NCI-H345 treated with DMSO at 0.1 percent for 48 hours (cell line): ENCODE measurements at regions not wholly inside any gene's neighbourhood (a gene's known extent, or its start where the extent isn't known, plus 50 kb on each side); places are given as distances from the start of the nearest gene placed in this dataset.

Experiments used
- DNase-seq: peaks from one replicate; lab custom pipeline; 2025; ENCODE audit not compliant: unreplicated experiment; lab: John Stamatoyannopoulos, UW

DNA sequence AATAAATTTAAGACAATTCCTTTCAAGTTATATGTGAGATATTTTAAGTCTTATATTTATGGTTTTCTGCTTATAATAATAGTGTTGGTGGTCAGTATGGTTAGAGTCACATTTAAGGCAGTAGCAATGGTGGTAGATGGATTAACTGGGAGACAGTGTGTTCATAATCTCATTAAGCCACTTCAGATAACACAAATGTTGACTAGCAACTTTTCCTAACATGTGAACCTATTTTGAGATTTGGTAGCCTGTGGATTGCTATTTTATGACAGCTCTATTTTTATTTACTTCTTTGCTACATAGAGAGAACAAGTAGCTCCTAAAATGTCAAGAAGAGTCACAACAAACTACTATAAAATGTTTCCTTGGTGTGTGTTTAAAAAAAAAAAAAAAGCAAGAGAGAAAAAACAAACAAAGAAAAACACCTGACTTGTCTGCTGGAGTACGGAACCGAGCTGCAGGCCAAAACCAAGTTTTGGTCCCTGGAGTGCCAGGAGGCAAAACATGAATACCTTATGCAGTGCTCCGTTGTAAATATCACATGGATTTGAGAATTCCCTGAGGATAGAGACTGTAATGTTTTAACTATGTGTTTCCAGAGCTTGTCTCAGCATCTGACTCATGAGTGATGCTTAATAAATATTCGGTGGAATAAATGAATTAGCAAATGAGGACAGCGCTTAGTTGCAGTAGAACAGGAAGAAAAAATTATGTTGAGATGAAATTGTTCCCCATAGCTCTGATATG lies 457.1 kb upstream of the ROBO2 start:
- no peak for DNase-seq

DNA sequence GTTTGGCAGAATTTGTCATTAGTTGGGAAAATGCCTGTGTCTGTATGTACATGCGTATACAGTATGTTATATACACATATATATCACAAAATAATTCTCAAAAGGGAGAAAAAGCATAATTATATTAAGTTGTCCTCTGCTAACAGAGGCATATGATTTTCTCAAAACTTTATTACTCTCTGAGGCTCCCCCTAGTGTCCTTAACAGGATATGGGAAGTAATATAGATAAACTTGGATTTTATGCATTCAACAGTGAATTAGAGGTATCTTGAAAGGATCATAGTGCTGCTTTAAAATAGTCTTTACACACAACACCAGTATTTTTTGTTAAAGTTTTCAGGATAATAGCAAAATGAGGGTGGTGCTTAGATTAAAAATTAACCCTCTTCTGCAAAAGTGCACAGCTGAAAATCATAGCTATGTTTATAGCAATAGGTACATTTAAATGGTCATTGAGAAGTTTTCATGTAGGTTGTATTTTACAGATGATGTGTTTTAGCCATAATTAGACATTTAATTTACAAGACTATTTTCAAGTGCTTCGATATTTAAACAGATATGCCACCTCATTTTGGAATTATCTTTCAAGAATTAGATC lies 454.0 kb upstream of the ROBO2 start:
- peak; percentile 10 for DNase-seq

DNA sequence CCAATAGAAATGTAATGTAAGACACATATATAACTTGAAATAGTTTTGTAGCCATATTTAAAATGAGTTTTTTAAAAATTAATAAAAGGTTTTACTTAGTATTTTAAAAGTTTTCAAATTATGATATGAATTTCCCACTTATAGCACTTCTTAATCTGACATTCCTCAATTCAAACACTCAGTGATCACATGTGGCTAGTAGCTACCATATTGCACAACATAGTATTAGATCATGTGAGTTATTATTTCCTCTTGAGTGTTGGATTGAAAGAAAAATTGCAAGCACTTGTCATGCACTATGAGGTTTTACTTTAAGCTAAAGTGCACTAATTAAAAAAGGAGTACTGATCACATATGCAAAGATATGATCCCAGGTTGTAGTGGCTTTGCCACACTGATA lies 453.4 kb upstream of the ROBO2 start:
- DNase-seq: no peak

DNA sequence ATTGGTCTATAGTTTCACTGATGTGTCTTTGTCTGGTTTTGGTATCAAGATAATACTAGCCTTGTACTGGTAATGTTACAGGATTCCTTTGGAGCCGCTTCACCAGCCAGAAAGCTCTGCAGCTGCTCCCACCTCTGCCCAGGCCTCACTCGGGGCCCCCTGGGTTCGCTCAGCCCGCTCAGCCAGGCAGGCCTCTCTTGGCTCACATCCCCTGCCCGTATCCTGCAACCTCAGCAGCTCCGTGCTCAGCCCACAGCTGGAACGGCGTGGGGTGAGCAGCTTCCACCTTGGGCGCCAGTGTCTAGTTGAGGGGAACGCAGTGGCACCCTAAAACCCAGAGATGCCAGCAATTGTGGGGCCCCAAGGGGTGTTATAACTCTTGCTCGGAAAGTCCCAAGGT lies 429.7 kb upstream of the ROBO2 start:
- no peak for DNase-seq

DNA sequence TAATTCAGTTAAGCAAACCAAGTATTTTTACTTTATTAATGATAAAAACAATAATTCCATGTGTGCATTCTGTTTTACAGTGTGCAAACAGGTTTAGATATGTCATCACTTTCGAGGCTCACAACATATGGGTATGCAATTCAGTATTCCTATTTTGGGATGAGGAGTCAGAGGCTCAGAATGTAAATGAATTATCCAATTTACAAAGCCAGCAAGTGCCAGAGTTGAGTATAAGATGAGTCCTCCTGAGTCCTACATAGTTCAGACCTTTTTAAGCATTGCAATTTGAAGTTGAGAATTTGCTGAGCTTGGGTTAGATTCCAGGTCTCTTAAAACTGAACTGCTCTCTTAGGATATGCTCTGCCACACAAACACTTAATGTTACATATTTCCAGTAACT lies 424.2 kb upstream of the ROBO2 start:
- DNase-seq: no peak

DNA sequence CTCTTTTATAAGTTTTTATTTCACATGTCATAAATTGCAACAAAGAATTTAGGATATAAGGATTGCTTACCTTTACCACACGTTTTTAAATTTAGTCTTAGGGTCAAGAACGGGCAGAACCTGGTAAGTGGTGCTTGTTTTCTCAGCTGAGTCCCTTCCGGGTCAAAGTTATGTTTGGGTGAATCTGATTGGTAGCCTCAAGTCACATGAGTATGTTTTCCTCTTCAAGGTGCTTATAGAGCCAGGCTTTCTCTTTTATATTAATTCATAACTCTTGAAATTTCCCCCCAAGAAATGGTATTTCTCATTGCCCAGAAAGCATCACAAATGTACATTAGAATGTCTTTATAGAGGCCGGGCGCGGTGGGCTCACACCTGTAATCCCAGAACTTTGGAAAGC lies 415.7 kb upstream of the ROBO2 start:
- no peak for DNase-seq

DNA sequence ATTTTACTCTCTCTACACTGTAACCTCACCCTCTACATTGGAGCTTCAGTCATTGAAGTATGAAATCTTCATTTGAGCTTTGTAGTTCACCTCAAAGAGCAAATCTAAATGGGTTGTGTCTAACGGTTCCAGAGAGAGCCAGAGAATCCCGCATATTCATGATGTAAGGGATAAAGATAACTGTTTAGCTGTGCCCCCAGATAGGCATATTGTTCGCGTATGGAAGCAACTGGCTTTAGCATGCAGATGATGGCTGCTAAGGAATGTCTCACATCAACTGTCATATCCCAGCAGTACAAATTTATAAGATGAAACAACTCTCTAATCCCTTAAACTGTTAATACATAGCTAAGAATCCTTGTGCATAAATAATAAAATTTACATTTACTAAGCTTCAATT lies 412.7 kb upstream of the ROBO2 start:
- no peak for DNase-seq

DNA sequence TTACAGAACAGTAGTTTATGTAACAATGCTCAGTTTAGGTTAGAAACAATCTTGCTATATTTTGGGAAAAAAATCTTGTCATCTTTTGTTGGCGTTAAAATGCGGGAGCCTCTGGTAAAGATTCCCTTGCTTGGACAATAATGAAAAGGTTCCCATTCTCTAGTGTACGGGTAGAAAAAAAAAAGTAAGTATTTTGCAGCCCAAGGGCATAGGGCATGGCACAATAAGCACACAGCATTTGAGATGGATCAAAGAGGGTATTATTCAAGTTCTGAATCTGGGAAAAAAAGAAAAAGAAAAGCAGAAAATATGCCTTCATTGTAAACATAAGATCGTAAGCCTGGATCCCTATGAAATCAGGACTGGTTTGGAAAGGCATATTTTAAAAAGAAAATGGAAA lies 408.6 kb upstream of the ROBO2 start:
- no peak for DNase-seq

DNA sequence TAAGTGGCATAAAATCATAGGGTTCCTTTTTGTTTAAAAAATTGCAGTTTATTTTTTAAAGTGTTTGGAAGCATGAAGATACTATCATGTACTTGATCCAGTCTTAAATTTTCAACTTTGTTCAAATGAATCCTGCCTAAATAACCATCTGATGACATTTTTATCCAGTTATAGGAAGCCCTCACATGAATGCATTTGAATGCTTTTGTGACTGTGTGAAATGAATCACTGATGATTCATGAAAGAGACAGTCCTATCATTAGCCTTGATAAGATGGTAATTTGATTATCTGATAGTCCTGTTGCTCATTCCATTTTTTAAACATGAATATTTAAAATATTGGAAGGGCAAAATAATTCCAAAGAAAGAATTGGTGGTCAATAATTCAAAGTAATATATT lies 401.9 kb upstream of the ROBO2 start:
- DNase-seq: no peak

DNA sequence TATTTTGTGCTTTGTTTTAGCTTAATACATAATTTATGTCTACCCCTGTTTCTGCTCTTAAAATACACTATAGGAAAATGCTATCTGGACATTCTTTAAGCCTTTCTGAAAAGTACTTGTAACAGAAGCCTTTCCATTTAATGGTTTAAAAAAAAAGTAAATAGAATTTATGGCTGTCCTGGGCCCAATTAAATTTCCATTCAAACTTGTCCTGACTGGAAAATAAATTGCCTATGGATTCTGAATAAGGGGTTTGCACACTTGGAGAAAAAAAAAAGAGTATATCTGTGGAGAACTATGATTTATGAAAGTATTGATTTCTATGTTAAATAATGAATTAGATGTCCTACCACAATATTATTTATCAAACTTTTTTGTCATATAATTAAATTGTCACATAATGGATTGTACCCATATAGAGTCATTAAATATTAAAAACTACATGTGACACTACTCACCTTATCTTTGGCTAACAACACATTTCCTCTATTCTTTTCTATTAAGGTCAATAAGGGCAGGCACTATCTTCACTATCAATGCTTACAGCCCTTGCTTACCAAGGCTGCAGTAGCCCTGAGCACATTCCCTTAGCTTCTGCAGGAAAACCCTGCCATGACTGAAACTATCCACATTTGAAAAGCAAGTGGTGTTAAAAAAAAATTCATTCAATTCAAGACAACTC lies 396.1 kb upstream of the ROBO2 start:
- DNase-seq: no peak

DNA sequence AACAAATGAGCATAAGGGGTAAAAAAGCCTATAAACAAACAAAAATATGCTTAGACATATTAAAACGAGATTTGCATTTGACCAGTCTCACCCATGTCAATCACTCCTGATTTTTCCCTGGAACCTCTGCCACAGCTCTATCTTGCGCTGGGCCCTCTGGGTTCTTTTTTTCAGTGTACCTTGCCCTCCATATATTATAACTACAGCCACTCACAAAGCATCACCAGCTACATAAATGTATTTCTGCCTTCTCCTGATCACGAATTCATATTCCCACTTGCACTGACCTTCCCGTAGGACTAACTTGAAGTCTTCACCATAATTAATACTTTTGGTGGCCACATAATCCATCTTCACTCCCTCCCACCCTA lies 395.6 kb upstream of the ROBO2 start:
- no peak for DNase-seq

DNA sequence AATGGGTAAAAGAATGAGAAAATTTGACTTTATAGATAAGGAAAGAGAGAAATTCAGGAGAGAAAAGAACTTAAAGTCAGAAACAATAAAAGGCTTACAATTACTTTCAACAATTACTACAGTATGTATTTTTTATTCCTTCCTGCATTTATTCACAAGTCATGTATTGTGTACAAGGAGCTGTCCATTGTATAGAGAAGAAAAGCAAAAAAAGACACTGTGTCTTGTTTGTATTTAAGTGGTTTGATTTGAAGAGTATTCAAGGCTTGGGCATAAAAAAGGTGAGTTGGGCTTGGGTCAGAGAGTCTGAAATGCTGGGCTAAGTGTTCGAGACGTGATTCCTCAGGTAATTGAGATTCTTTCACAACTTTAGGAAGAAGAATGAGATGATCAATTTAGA lies 394.2 kb upstream of the ROBO2 start:
- DNase-seq: no peak

DNA sequence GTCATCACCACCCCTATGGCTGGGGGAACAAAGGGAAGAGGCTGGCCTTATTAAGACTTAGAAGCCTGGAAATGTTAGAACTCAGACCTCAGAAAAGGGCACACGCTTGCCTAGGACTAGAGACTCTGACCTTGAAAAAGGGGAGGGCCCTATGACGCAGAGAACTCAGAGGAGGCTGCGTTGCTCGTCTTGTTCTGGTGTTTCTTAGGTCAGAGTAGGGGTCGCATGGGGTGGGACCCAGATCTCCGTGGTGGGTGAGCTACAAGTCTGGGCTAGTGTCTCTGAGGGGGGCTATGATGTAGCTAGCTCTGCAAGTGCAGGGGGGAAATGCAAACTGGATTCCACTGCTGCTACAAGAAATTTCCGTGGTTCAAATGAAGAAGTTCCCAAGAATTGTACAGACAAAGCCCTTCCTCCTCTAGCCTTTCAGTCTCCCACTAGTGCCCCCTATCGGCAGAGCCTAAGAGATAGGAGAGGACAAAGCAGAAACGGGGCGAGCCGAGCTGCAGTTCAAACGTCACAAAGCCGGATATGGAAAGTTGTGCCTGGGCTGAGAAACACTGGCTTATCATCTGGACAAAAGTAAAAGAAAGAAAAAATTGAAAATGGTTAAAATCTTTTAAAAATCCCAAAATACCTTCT lies 392.9 kb upstream of the ROBO2 start:
- DNase-seq: no peak

DNA sequence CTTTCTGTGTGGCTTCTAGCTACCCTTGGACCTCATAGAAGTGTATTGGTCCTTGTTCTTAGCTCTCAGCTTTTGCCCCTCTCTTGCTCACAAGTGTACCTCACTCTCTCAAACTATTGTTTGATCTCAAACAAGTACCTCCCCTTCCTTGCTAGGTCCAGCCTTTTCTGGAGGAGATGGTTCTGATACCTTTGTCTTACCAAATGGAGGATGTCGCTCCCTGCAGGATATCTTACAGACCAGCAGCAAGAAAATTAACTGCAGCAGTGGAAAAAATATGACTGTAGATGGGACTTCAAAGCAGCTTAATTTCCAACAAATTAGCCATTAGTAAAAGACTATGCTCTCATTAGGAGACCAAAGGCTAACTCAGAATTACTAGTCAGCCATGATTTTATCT lies 388.1 kb upstream of the ROBO2 start:
- DNase-seq: no peak

DNA sequence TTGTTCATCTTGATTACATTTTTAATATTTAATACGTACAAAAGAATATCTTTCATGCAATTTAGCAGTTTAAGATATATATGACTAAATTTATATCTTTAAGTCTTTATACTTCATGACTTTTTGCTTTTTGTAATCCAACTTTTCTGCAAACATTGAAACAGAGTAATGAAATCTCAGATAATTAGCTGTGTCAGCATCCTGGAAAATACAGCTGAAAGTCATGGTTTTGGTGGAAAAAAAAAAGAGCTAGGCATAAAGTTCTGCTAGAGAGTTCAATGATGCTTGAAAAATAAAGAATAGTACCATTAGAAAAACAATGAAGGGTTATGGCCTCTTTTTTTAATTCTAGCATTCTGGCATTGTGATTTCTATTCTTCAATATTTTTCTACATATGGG lies 387.4 kb upstream of the ROBO2 start:
- DNase-seq: no peak

DNA sequence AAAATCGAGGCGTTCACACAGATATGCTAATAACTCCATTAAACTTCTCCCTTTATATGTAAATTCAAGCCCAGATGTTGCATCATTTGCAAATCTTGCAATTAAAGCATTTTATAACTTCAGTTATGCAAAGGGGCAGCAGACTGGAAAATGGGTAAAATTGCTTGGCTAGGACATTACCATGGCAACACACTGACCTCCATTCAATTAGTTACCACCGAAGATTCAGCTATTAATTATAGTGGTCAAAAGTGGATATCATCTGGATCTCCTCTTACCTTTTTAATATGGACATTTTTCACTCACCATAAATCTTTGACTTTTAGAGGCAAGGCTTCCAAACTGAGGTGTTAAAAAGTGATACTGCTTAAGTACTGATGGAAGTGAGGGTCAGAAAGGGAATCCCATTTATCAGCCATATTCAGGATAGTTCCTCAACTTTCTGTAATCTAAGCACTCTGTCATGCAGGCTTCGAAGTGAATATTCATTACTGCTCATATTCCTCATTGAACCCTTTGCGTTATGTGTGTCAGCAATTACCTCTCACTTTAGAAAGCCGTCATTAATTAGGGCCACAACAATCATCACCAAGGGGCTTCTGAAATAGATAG lies 386.2 kb upstream of the ROBO2 start:
- DNase-seq: no peak

DNA sequence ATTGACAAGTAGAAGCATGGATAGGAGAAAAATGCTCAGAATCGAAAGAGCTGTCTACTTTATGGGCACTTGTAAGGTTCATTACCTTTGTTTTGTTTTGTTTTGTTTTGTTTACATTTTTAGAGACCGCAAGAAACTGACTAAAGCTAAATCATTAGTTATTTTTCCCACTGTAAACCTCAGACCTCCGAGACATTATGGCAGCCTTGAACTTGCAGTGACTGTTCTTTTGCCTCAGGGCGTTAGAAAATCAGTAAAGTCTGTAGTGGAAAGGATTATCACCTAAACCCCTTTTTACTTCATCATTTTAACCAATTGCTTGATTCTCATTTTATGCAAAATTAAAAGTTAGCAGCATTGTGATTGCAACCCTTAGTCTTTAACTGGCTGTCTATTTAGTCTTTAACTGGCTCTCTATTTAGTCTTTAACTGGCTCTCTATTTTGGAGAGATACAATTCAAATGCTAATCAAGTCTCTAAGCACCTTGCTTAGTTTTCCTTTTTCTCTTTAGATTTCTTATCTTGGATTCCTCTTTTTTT lies 383.3 kb upstream of the ROBO2 start:
- no peak for DNase-seq

DNA sequence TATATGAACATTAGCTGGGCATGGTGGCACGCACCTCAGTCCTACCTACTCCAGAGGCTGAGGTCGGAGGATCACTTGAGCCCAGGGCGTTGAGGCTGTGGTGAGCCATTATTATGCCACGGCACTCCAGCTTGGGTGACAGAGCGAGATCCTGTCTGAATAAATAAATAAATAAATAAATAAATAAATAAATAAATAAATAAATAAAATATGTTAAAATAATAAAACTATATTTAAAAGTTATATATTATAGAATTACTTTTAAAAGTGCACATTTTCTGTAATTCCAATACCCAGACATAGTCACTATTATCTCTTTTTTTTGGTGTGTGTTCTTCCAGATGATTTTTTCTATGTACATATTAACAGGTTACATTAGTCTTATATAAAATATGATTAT lies 382.0 kb upstream of the ROBO2 start:
- no peak for DNase-seq

DNA sequence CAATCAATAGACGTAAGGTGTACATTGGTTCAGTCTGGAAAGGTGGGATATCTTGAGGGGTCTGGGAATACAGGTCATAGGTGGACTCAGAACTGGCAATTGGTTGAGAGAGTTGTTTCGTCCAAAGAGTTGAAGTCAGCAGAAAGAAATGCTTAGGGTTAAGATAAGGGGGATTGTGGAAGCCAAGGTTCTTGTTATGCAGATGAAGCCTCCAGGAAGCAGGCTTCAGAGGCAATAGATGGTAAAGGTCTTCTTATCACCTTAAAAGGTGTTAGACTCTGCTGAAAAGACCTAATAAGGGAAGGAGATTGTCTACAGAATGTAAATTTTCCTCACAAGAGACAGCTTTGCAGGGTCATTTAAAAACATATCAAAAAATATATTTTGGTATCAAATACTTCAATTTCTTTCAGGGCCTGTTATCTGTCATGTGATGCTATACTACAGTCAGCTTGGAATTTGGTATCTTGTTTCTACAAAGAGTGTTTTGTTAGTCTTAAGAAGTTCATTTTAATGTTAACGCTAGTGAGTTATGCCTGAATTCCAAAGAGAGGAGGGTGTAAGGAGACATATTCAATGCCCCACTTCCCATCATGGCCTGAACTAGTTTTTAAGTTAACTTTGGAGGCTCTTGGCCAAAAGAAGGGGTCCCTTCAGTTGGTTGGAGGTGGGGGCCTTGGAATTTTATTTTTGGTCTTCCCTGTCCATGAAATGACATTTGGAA lies 378.2 kb upstream of the ROBO2 start:
- DNase-seq: no peak

DNA sequence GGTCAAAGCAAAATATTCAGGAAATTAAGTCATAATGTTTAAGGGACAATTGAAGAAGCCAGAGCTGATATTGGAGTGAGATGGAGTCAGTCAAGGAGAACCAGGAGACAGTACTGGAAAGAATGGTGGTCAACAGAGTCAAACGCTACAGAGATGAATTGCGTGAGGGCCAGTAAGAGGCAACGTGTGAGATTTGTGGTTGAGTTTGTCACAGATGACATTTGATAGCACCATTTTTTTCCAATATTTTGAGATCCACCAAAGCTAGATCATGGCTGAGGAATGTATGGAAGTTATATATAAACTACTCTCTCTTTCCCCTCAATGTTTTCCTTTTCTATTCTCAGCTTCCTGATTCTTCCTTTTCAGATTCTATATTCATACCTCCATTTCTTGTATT lies 375.1 kb upstream of the ROBO2 start:
- no peak for DNase-seq

DNA sequence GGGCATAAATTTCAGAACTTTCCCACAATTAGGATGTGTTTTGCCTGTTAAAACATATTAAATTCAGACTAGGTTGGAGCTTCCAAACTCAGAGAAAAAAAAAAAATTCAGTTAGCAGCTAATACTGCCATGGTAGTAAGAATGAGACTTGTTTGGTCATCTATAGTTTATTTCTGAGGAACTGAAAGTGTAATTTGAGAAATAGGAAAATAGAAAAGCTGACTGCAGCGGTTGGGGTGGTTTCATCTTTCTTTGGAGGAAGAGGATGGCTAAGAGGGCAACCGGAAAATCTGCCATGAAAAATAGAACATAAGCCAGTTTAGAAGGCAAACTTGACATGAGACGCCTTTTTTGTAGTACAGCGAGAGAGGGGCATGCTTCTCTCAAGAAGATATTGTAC lies 371.2 kb upstream of the ROBO2 start:
- DNase-seq: no peak
